ENCODE measurements at regions not wholly inside any gene's neighbourhood (a gene's known extent, or its start where the extent isn't known, plus 50 kb on each side); places are given as distances from the start of the nearest gene placed in this dataset.

DNA sequence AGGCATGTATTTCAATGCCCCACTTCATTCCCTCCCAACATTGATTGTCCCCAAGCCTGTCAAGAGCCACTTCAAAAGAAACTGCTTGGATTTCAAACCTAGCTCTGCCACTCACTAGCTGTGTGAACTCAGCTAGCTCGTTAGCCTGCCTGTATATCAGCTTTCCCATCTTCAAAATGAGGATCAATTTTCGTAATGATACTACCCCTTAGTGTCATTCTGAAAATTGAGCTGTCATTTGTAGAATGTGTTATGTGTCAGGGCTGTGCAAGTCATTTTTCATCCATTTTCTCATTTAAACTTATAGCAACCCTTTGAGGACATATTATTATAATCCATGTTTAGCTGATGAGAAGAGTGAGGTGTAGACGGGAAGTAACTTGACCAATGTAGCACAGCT is 88.6 kb downstream of the TRIM42 start:
- H3K36me3 ChIP-seq (replicated peaks in 1 of 2; ENCODE audit: control insufficient read depth in 1 of 2, insufficient read depth in 2 of 2, low read length in 2 of 2): no peaks in the 10 kb centered on the region
- TF ChIP-seq ZNF296 (CRISPR knock-in tag; conservative IDR thresholded peaks at IDR 0.05): no peak
- TF ChIP-seq NR2F6 (IDR thresholded peaks at IDR 0.05): no peak
- no peak for TF ChIP-seq NR2F6 (CRISPR knock-in tag; IDR thresholded peaks at IDR 0.05)
- no peak for TF ChIP-seq GZF1 (CRISPR knock-in tag; IDR thresholded peaks at IDR 0.05)
- no peak for TF ChIP-seq TEAD2 (CRISPR knock-in tag; IDR thresholded peaks at IDR 0.05)
- no peak for TF ChIP-seq CENPX (CRISPR knock-in tag; IDR thresholded peaks at IDR 0.05)
- TF ChIP-seq ZNF772 (CRISPR knock-in tag; IDR thresholded peaks at IDR 0.05): no peak
- TF ChIP-seq, protein P1, sequence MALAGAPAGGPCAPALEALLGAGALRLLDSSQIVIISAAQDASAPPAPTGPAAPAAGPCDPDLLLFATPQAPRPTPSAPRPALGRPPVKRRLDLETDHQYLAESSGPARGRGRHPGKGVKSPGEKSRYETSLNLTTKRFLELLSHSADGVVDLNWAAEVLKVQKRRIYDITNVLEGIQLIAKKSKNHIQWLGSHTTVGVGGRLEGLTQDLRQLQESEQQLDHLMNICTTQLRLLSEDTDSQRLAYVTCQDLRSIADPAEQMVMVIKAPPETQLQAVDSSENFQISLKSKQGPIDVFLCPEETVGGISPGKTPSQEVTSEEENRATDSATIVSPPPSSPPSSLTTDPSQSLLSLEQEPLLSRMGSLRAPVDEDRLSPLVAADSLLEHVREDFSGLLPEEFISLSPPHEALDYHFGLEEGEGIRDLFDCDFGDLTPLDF (CRISPR knock-in tag; IDR thresholded peaks at IDR 0.05): no peak
- TF ChIP-seq DPF2 (CRISPR knock-in tag; IDR thresholded peaks at IDR 0.05; ENCODE audit: borderline replicate concordance, low read depth): no peak
- no peak for TF ChIP-seq ZNF878 (CRISPR knock-in tag; IDR thresholded peaks at IDR 0.05)
- TF ChIP-seq, protein P2, sequence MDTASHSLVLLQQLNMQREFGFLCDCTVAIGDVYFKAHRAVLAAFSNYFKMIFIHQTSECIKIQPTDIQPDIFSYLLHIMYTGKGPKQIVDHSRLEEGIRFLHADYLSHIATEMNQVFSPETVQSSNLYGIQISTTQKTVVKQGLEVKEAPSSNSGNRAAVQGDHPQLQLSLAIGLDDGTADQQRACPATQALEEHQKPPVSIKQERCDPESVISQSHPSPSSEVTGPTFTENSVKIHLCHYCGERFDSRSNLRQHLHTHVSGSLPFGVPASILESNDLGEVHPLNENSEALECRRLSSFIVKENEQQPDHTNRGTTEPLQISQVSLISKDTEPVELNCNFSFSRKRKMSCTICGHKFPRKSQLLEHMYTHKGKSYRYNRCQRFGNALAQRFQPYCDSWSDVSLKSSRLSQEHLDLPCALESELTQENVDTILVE (CRISPR knock-in tag; IDR thresholded peaks at IDR 0.05): no peak
- TF ChIP-seq, protein P3, sequence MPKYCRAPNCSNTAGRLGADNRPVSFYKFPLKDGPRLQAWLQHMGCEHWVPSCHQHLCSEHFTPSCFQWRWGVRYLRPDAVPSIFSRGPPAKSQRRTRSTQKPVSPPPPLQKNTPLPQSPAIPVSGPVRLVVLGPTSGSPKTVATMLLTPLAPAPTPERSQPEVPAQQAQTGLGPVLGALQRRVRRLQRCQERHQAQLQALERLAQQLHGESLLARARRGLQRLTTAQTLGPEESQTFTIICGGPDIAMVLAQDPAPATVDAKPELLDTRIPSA (CRISPR knock-in tag; IDR thresholded peaks at IDR 0.05; ENCODE audit: borderline replicate concordance): no peak
- TF ChIP-seq NPAS2 (CRISPR knock-in tag; IDR thresholded peaks at IDR 0.05; ENCODE audit: borderline replicate concordance): no peak
- TF ChIP-seq NCOA2 (CRISPR knock-in tag; IDR thresholded peaks at IDR 0.05): no peak
- H3K27ac ChIP-seq (ENCODE audit: extremely low read length, insufficient read depth, low read length): no peak overlapping the region
- DNase-seq (ENCODE audit: low spot score) (no peak), FAIRE-seq (no peak), ATAC-seq (no peak)
- no TSS peak for BruUV-seq (replicated peaks)
- intact Hi-C loops (cut with micrococcal nuclease; ENCODE audit: unreplicated experiment) (no loop called here), in situ Hi-C loops (cut with HindIII; ENCODE audit: extremely low pct_ligation_motif_present, low pct_unique_long_range_greater_than_20kb) (no loop called here)
- H3K79me2 ChIP-seq (ENCODE audit: insufficient read depth, low read length): no peaks in the 10 kb centered on the region
- ChIA-PET POLR2A (no interaction called here), CTCF (ENCODE audit: low intra/inter-chr PET ratio, low total read pairs) (no interaction called here)
- H3K4me1 ChIP-seq (ENCODE audit: insufficient read depth, low read length): no peaks in the 10 kb centered on the region
- no peaks in the 10 kb centered on the region for H4K20me1 ChIP-seq (ENCODE audit: insufficient read depth, low read length)
- H2AFZ ChIP-seq (ENCODE audit: low read length): no peak overlapping the region
- H3K27me3 ChIP-seq (ENCODE audit: control insufficient read depth in 1 of 2, insufficient read depth in 2 of 2, low read length in 2 of 2): no peaks in the 10 kb centered on the region
- no peak overlapping the region for H3K9ac ChIP-seq (ENCODE audit: insufficient read depth, low read depth, low read length)
- no peak overlapping the region for H3K4me2 ChIP-seq (ENCODE audit: low read depth, low read length)
- 2% methylated on average over 3 of the region's 3 CpGs for WGBS (ENCODE audit: low lambda C conversion rate)
- no peaks in the 10 kb centered on the region for H3K9me3 ChIP-seq (ENCODE audit: low read length)
- H3K4me3 ChIP-seq (replicated peaks in 1 of 3; ENCODE audit: insufficient read depth in 1 of 3, low read depth in 2 of 3, low read length in 3 of 3): no peak overlapping the region
